ENCODE measurements at regions not wholly inside any gene's neighbourhood (a gene's known extent, or its start where the extent isn't known, plus 50 kb on each side); places are given as distances from the start of the nearest gene placed in this dataset.

- H3K27ac ChIP-seq (ENCODE audit: low read depth, low read length), result no peak overlapping the region
- 40 to 65% (median 45%) methylated on average over 27 of the region's 27 CpGs for WGBS, 3 donors
Measured at GRCh38 chr1:8211883-8212579, 105.9 kb upstream of the SLC45A1 start.

GRCh38 chr1:8211251-8211882 lies 106.5 kb upstream of the SLC45A1 start:
- H3K27ac ChIP-seq (ENCODE audit: low read depth, low read length), result no peak overlapping the region
- WGBS, 3 donors, result 61 to 90% (median 77%) methylated on average over 17 of the region's 17 CpGs

- no peak overlapping the region for H3K27ac ChIP-seq (ENCODE audit: low read depth, low read length)
- 89 to 92% (median 89%) methylated on average over 8 of the region's 8 CpGs for WGBS, 3 donors
Measured at GRCh38 chr1:8207202-8207601, 110.7 kb upstream of the SLC45A1 start.

GRCh38 chr1:8206391-8206790 lies 111.5 kb upstream of the SLC45A1 start:
- WGBS, 3 donors, result 83 to 93% (median 91%) methylated on average over 7 of the region's 7 CpGs
- H3K27ac ChIP-seq (ENCODE audit: low read depth, low read length), result no peak overlapping the region

GRCh38 chr1:8205771-8206170 lies 112.1 kb upstream of the SLC45A1 start:
- no peak overlapping the region for H3K27ac ChIP-seq (ENCODE audit: low read depth, low read length)
- 81 to 93% (median 86%) methylated on average over 10 of the region's 10 CpGs for whole genome bisulfite sequencing, 3 donors

GRCh38 chr1:8204826-8205225 lies 113.1 kb upstream of the SLC45A1 start:
- H3K27ac ChIP-seq (ENCODE audit: low read depth, low read length), result no peak overlapping the region
- WGBS, 3 donors, result 52 to 62% (median 59%) methylated on average over 2 of the region's 2 CpGs

- H3K27ac ChIP-seq (ENCODE audit: low read depth, low read length), result no peak overlapping the region
- 96 to 99% (median 97%) methylated on average over 10 of the region's 10 CpGs for WGBS, 3 donors
Measured at GRCh38 chr1:8203551-8203950, 114.4 kb upstream of the SLC45A1 start.

GRCh38 chr1:8203056-8203455 lies 114.9 kb upstream of the SLC45A1 start:
- no peak overlapping the region for H3K27ac ChIP-seq (ENCODE audit: low read depth, low read length)
- 89 to 96% (median 93%) methylated on average over 9 of the region's 9 CpGs for WGBS, 3 donors

GRCh38 chr1:8202182-8202905 lies 115.6 kb upstream of the SLC45A1 start:
- H3K27ac ChIP-seq (ENCODE audit: low read depth, low read length), result no peak overlapping the region
- 38 to 53% (median 51%) methylated on average over 19 of the region's 19 CpGs for WGBS, 3 donors

- no peak overlapping the region for H3K27ac ChIP-seq (ENCODE audit: low read depth, low read length)
- WGBS, 3 donors, result 77 to 83% (median 80%) methylated on average over 10 of the region's 10 CpGs
Measured at GRCh38 chr1:8201331-8201861, 116.5 kb upstream of the SLC45A1 start.

- H3K27ac ChIP-seq (ENCODE audit: low read depth, low read length), result no peak overlapping the region
- 84 to 94% (median 90%) methylated on average over 18 of the region's 18 CpGs for WGBS, 3 donors
Measured at GRCh38 chr1:8200317-8201115, 117.4 kb upstream of the SLC45A1 start.

- WGBS, 3 donors, result 91 to 96% (median 92%) methylated on average over 6 of the region's 6 CpGs
Measured at GRCh38 chr1:8198522-8198921, 119.4 kb upstream of the SLC45A1 start.

GRCh38 chr1:8197493-8198282 lies 120.2 kb upstream of the SLC45A1 start:
- 44 to 65% (median 50%) methylated on average over 20 of the region's 20 CpGs for WGBS, 3 donors
- no peak overlapping the region for H3K27ac ChIP-seq (ENCODE audit: low read depth, low read length)

More at GRCh38 chr1:8198522-8198921, 119.4 kb upstream of the SLC45A1 start:
- H3K27ac ChIP-seq (ENCODE audit: low read depth, low read length), result no peak overlapping the region

GRCh38 chr1:8194481-8195227 lies 123.3 kb upstream of the SLC45A1 start:
- no peak overlapping the region for H3K27ac ChIP-seq (ENCODE audit: low read depth, low read length)
- WGBS, 3 donors, result 65 to 71% (median 68%) methylated on average over 14 of the region's 14 CpGs

GRCh38 chr1:8193840-8194406 lies 124.0 kb upstream of the SLC45A1 start:
- H3K27ac ChIP-seq (ENCODE audit: low read depth, low read length), result no peak overlapping the region
- WGBS, 3 donors, result 82 to 87% (median 86%) methylated on average over 8 of the region's 8 CpGs

GRCh38 chr1:8191474-8191873 lies 126.4 kb upstream of the SLC45A1 start:
- H3K27ac ChIP-seq (ENCODE audit: low read depth, low read length), result no peak overlapping the region
- 82 to 91% (median 83%) methylated on average over 9 of the region's 9 CpGs for WGBS, 3 donors

All from adipose tissue (tissue), 3 donors.